Activated CD4-positive, alpha-beta T cell treated with anti-CD3 and anti-CD28 coated beads, Interleukin-2, amount 50 U/mL, for 16 hours (primary cell): ENCODE measurements at regions not wholly inside any gene's neighbourhood (a gene's known extent, or its start where the extent isn't known, plus 50 kb on each side); places are given as distances from the start of the nearest gene placed in this dataset.

ENCODE experiments used
- DNase-seq: peaks from one replicate; pipeline ENCODE4 v3.0.0-alpha.2; 2020

GRCh38 chr16:51349626-51350025, 198.6 kb upstream of the SALL1 start:
- DNase-seq: no peak

GRCh38 chr16:51343411-51343810, 192.3 kb upstream of the SALL1 start:
- no peak for DNase-seq

GRCh38 chr16:51341204-51341603, 190.1 kb upstream of the SALL1 start:
- DNase-seq: no peak

GRCh38 chr16:51337662-51338061, 186.6 kb upstream of the SALL1 start:
- DNase-seq: no peak

- DNase-seq: no peak
These were observed 177.7 kb upstream of the SALL1 start for GRCh38 chr16:51328733-51329132.

GRCh38 chr16:51327001-51327400, 175.9 kb upstream of the SALL1 start:
- DNase-seq: no peak

GRCh38 chr16:51326131-51326856, 175.2 kb upstream of the SALL1 start:
- no peak for DNase-seq

GRCh38 chr16:51321251-51321650, 170.2 kb upstream of the SALL1 start:
- no peak for DNase-seq

GRCh38 chr16:51317575-51317974, 166.5 kb upstream of the SALL1 start:
- no peak for DNase-seq

GRCh38 chr16:51313198-51313597, 162.1 kb upstream of the SALL1 start:
- DNase-seq: no peak

- no peak for DNase-seq
These were observed 161.5 kb upstream of the SALL1 start for GRCh38 chr16:51312363-51313150.

GRCh38 chr16:51310159-51310558, 159.1 kb upstream of the SALL1 start:
- no peak for DNase-seq

- no peak for DNase-seq
These were observed 156.0 kb upstream of the SALL1 start for GRCh38 chr16:51306886-51307595.

GRCh38 chr16:51306116-51306515, 155.0 kb upstream of the SALL1 start:
- no peak for DNase-seq

- DNase-seq: no peak
These were observed 154.3 kb upstream of the SALL1 start for GRCh38 chr16:51305337-51305736.

GRCh38 chr16:51302042-51302441, 151.0 kb upstream of the SALL1 start:
- DNase-seq: no peak

- DNase-seq: no peak
These were observed 147.7 kb upstream of the SALL1 start for GRCh38 chr16:51298800-51299199.

- no peak for DNase-seq
These were observed 139.6 kb upstream of the SALL1 start for GRCh38 chr16:51290442-51291285.

GRCh38 chr16:51289336-51289735, 138.3 kb upstream of the SALL1 start:
- DNase-seq: no peak

- DNase-seq: no peak
These were observed 136.2 kb upstream of the SALL1 start for GRCh38 chr16:51287121-51287755.

GRCh38 chr16:51286272-51286671, 135.2 kb upstream of the SALL1 start:
- no peak for DNase-seq

GRCh38 chr16:51276336-51276735, 125.3 kb upstream of the SALL1 start:
- DNase-seq: no peak
